ENCODE measurements at regions not wholly inside any gene's neighbourhood (a gene's known extent, or its start where the extent isn't known, plus 50 kb on each side); places are given as distances from the start of the nearest gene placed in this dataset.
"Not testable (repeated sequence)": the region's sequence is repeated elsewhere in the genome, so short reads cannot be mapped to it uniquely, and the experiment has no call there.

GRCh38 chr20:56750430-56750829 is 121.3 kb downstream of the TFAP2C start:
- H3K9me3 Mint-ChIP-seq, result no peaks in the 10 kb centered on the region
- H3K4me3 Mint-ChIP-seq, result no peak overlapping the region
- peaks cover 18% of the 10 kb centered on the region for H3K27me3 Mint-ChIP-seq
- no peak overlapping the region for H3K27ac Mint-ChIP-seq
- H3K4me1 Mint-ChIP-seq, result no peaks in the 10 kb centered on the region
- H3K36me3 Mint-ChIP-seq, result no peaks in the 10 kb centered on the region

- no peak overlapping the region for H3K4me3 Mint-ChIP-seq
- H3K4me1 Mint-ChIP-seq, result no peaks in the 10 kb centered on the region
- no peak overlapping the region for H3K27ac Mint-ChIP-seq
- no peaks in the 10 kb centered on the region for H3K36me3 Mint-ChIP-seq
- H3K27me3 Mint-ChIP-seq, result peaks cover 18% of the 10 kb centered on the region
- H3K9me3 Mint-ChIP-seq, result no peaks in the 10 kb centered on the region
These were observed 123.2 kb downstream of the TFAP2C start for GRCh38 chr20:56752274-56752673.

DNA sequence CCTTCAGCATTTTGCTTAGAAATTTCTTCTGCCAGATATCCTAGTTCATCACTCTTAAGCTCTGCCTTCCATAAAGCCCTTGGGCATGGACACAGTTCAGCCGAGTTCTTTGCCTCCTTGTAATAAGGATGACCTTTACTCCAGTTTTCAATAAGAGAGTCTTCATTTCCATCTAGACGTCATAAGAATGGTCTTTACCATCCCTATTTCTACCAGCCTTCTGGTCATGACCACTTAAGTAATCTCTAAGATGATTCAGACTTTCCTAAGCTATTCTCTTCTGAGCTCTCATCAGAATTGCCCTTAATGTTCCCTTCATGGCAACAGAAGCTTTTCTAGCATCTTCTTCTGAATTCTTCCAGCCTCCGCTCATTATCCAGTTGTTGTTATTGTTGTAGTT is 126.1 kb downstream of the TFAP2C start:
- Mint-ChIP-seq H3K9me3 (no peaks in the 10 kb centered on the region), H3K4me1 (no peaks in the 10 kb centered on the region), H3K27me3 (peaks cover 6% of the 10 kb centered on the region), H3K36me3 (no peaks in the 10 kb centered on the region), H3K27ac (no peak overlapping the region), H3K4me3 (no peak overlapping the region)

GRCh38 chr20:56756658-56757057 is 127.6 kb downstream of the TFAP2C start:
- H3K27me3 Mint-ChIP-seq, H3K4me1 Mint-ChIP-seq, H3K36me3 Mint-ChIP-seq, H3K4me3 Mint-ChIP-seq, H3K27ac Mint-ChIP-seq, H3K9me3 Mint-ChIP-seq: not testable (repeated sequence)

DNA sequence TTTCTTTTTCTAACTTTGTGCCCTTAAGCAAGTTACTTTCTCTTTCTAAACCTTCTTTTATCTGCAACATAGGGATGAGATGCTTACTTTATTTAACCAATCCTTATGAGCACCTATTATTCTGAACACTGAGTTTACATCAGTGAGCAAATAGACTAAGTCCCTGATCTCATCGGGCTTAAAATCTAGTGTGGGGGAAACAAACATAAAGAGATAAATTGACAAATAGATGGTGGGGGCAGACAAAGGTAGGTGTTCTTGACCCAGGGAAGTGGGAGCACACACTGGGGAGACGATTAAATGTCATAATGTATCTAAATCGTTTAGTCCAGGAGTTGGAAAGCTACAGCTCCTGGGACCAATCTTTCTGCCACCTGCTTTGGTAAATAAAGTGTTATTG is 129.6 kb downstream of the TFAP2C start:
- Mint-ChIP-seq H3K9me3 (no peaks in the 10 kb centered on the region), H3K27ac (no peak overlapping the region), H3K4me1 (no peaks in the 10 kb centered on the region), H3K36me3 (no peaks in the 10 kb centered on the region), H3K4me3 (no peak overlapping the region), H3K27me3 (no peaks in the 10 kb centered on the region)

DNA sequence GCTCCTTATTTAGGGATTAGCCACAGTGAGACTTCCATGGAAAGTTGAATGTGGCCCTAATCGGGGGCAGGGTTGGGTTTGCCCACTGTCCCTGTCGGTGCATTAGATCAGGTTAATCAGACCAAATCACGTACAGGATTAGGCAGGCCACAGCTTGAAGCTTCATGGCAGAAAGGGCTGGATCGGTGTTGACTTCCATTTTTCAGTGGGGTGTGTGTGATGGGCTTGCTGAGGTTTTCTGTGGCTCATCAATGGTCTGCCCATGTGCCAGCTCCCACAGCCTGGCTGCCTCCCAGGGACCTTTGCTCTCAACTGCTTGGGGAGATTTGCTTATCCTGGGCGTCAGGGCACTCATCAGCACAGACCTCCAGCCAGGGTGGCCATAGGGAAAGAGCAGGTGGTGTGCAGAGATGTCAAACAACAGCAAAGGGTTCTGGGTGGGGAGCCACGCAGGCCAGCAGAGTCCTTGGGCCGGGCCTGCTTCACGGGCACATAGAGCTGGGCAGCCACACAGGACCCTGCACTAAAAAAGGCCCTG is 130.7 kb downstream of the TFAP2C start:
- H3K4me1 Mint-ChIP-seq, result no peaks in the 10 kb centered on the region
- no peaks in the 10 kb centered on the region for H3K36me3 Mint-ChIP-seq
- H3K27me3 Mint-ChIP-seq, result no peaks in the 10 kb centered on the region
- H3K4me3 Mint-ChIP-seq, result no peak overlapping the region
- H3K9me3 Mint-ChIP-seq, result no peaks in the 10 kb centered on the region
- H3K27ac Mint-ChIP-seq, result no peak overlapping the region

GRCh38 chr20:56760610-56761009 is 131.5 kb downstream of the TFAP2C start:
- Mint-ChIP-seq H3K27ac (no peak overlapping the region), H3K4me3 (no peak overlapping the region)

DNA sequence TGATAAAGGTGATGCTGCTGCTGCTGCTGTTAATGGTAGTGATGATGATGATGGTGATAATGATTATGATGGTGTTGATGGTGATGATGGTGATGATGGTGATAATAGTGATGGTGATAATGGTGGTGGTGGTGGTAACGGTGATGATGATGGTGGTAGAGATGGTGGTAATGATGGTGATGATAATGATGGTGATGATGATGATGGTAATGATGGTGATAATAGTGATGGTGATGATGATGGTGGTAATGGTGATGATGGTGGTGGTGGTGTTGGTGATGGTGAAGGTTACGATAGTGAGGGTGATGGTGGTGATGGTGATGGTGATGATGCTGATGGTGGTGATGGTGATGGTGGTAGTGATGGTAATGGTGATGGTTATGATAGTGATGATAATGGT is 132.3 kb downstream of the TFAP2C start:
- Mint-ChIP-seq H3K4me1 (no peaks in the 10 kb centered on the region), H3K27me3 (no peaks in the 10 kb centered on the region), H3K27ac (no peak overlapping the region), H3K9me3 (no peaks in the 10 kb centered on the region), H3K4me3 (no peak overlapping the region), H3K36me3 (no peaks in the 10 kb centered on the region)

More at GRCh38 chr20:56760610-56761009, 131.5 kb downstream of the TFAP2C start:
- no peaks in the 10 kb centered on the region for H3K4me1 Mint-ChIP-seq
- H3K36me3 Mint-ChIP-seq, result no peaks in the 10 kb centered on the region
- H3K27me3 Mint-ChIP-seq, result no peaks in the 10 kb centered on the region
- no peaks in the 10 kb centered on the region for H3K9me3 Mint-ChIP-seq

- no peaks in the 10 kb centered on the region for H3K9me3 Mint-ChIP-seq
- no peaks in the 10 kb centered on the region for H3K36me3 Mint-ChIP-seq
- no peaks in the 10 kb centered on the region for H3K27me3 Mint-ChIP-seq
- H3K4me3 Mint-ChIP-seq, result no peak overlapping the region
- no peak overlapping the region for H3K27ac Mint-ChIP-seq
- no peaks in the 10 kb centered on the region for H3K4me1 Mint-ChIP-seq
These were observed 133.3 kb downstream of the TFAP2C start for GRCh38 chr20:56762401-56762800.

- Mint-ChIP-seq H3K36me3 (no peaks in the 10 kb centered on the region), H3K9me3 (no peaks in the 10 kb centered on the region), H3K4me3 (no peak overlapping the region), H3K27me3 (no peaks in the 10 kb centered on the region), H3K4me1 (no peaks in the 10 kb centered on the region), H3K27ac (no peak overlapping the region)
These were observed 133.7 kb downstream of the TFAP2C start for GRCh38 chr20:56762829-56763228.

- Mint-ChIP-seq H3K36me3 (no peaks in the 10 kb centered on the region), H3K4me1 (no peaks in the 10 kb centered on the region), H3K27ac (no peak overlapping the region), H3K27me3 (no peaks in the 10 kb centered on the region), H3K4me3 (no peak overlapping the region), H3K9me3 (no peaks in the 10 kb centered on the region)
These were observed 135.6 kb downstream of the TFAP2C start for GRCh38 chr20:56764671-56765070.

DNA sequence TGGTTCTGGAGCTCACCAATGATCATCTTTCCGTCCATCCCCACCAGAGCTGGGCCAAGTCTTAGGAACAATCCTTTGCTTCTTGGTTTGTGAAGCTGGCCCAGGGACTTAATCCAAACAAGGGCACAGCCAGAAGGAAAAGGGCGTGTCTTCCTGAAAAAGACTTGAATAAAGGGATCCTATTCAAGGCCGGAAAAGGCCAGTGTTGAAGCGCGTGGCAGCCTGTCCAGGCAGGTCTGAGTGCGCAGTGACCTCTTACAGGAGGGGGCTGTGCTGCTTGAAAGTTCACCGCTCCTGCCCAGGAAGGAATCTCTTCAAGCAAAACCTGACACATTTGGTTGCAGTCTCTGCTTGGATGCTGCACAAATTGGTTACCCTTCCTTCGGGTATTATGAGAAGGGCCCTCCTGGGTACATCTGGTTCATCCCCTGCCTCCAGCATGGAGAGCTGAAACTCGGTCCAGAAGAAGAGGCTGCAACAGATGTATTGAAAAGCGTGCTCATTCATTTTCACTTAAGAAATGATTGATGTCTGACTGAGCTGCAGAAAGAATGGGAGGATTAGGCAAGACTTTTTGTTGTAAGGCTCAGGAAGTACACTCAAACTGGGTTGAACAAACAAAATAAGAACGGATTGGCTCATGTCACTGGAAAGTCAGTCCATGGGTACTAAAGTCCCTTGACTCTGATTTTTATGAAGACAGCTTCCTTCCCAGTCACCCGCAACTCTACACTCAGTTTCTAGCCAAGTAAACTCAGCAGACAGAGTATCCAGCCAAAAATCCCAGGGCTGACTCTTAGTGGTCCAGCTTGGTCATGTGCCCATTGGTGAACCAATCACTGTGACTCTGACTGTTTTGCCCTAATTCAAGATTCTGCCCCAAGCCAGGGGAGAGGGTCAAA is 136.3 kb downstream of the TFAP2C start:
- H3K4me1 Mint-ChIP-seq, result no peaks in the 10 kb centered on the region
- no peaks in the 10 kb centered on the region for H3K27me3 Mint-ChIP-seq
- no peaks in the 10 kb centered on the region for H3K36me3 Mint-ChIP-seq
- no peaks in the 10 kb centered on the region for H3K9me3 Mint-ChIP-seq
- no peak overlapping the region for H3K4me3 Mint-ChIP-seq
- H3K27ac Mint-ChIP-seq, result no peak overlapping the region

- Mint-ChIP-seq H3K4me1 (no peaks in the 10 kb centered on the region), H3K27ac (no peak overlapping the region), H3K9me3 (no peaks in the 10 kb centered on the region), H3K27me3 (no peaks in the 10 kb centered on the region), H3K4me3 (no peak overlapping the region), H3K36me3 (no peaks in the 10 kb centered on the region)
These were observed 137.4 kb downstream of the TFAP2C start for GRCh38 chr20:56766528-56766927.

DNA sequence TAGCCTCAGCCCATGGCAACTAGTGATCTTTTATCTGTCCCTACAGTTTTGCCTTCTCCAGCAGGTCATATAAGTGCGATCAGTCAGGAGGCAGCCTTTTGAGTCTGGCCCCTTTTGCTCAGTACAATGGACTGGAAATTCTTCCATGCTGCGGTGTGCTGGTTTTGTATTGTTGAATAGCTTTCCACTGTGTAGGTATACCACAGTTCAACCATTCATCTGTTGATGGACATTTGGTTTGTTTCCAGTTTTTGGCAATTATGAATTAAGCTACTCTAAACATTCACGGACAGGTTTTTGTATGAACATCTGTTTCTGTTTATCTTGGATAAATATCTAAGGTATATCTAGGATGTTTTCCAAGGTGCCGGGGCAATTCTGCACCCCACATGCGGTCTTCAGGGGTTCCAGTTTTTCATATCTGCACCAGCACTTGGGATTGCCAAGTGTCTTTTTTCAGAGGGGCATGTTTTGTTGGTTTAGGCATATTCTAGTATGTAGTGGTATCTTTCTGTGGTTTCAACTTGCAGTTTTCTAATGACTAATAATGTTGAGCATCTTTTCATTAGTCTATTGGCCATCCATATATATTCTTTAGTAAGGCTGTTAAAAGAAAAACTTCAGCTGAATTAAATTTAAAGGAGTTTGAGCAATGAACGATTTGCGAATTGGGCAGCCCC is 141.0 kb downstream of the TFAP2C start:
- no peaks in the 10 kb centered on the region for H3K36me3 Mint-ChIP-seq
- H3K4me1 Mint-ChIP-seq, result no peaks in the 10 kb centered on the region
- H3K27ac Mint-ChIP-seq, result no peak overlapping the region
- H3K9me3 Mint-ChIP-seq, result no peaks in the 10 kb centered on the region
- no peak overlapping the region for H3K4me3 Mint-ChIP-seq
- peaks cover 1% of the 10 kb centered on the region for H3K27me3 Mint-ChIP-seq

DNA sequence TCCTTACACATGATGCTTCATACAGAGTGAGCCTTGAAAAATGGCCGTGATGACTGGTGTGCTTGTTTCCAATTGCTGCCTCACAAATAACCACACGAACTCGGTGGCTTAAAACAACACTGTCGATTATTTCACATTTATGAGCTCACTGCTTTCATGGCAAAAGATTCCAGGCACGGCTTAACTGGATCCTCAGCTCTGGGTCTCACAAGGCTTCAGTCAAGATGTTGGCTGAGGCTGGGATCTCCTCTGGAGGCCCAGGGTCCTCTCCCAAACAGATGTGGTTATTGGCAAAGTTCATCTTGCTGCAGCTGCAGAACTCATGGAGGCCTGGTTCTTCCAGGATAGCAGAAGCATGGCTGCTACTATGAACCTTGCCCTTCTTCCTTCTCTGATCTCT is 144.6 kb downstream of the TFAP2C start:
- no peak overlapping the region for H3K27ac Mint-ChIP-seq
- no peaks in the 10 kb centered on the region for H3K36me3 Mint-ChIP-seq
- peaks cover 4% of the 10 kb centered on the region for H3K4me1 Mint-ChIP-seq
- H3K27me3 Mint-ChIP-seq, result peaks cover 2% of the 10 kb centered on the region
- no peaks in the 10 kb centered on the region for H3K9me3 Mint-ChIP-seq
- no peak overlapping the region for H3K4me3 Mint-ChIP-seq

- Mint-ChIP-seq H3K36me3 (no peaks in the 10 kb centered on the region), H3K27me3 (peaks cover 4% of the 10 kb centered on the region), H3K27ac (no peak overlapping the region), H3K9me3 (no peaks in the 10 kb centered on the region), H3K4me3 (no peak overlapping the region), H3K4me1 (peaks cover 8% of the 10 kb centered on the region)
These were observed 145.8 kb downstream of the TFAP2C start for GRCh38 chr20:56774873-56775272.
